HG02763 (cell line): ENCODE measurements at regions not wholly inside any gene's neighbourhood (a gene's known extent, or its start where the extent isn't known, plus 50 kb on each side); places are given as distances from the start of the nearest gene placed in this dataset.
"Not testable (repeated sequence)": the region's sequence is repeated elsewhere in the genome, so short reads cannot be mapped to it uniquely, and the experiment has no call there.

ENCODE experiments used
- ATAC-seq: cut with Tn5 transposase; IDR thresholded peaks from one replicate; pipeline ENCODE4 v1.9.1; 2021; ENCODE audit warnings: mild to moderate bottlenecking, moderate library complexity; ENCODE audit not compliant: unreplicated experiment

GRCh38 chr9:78172610-78173009 is 63.3 kb upstream of the CEP78 start:
- ATAC-seq = not testable (repeated sequence)

GRCh38 chr9:78171651-78172050 is 64.2 kb upstream of the CEP78 start:
- no peak for ATAC-seq

- no peak for ATAC-seq
These were observed 66.8 kb upstream of the CEP78 start for GRCh38 chr9:78169125-78169524.

- no peak for ATAC-seq
These were observed 68.5 kb upstream of the CEP78 start for GRCh38 chr9:78167356-78167755.

GRCh38 chr9:78163834-78164233 is 72.0 kb upstream of the CEP78 start:
- ATAC-seq = no peak

- ATAC-seq = no peak
These were observed 77.6 kb upstream of the CEP78 start for GRCh38 chr9:78158286-78158685.

GRCh38 chr9:78150983-78151356 is 84.9 kb upstream of the CEP78 start:
- no peak for ATAC-seq

GRCh38 chr9:78150312-78150982 is 85.4 kb upstream of the CEP78 start:
- ATAC-seq = no peak

- no peak for ATAC-seq
These were observed 86.1 kb upstream of the CEP78 start for GRCh38 chr9:78149702-78150291.

- ATAC-seq = no peak
These were observed 89.6 kb upstream of the CEP78 start for GRCh38 chr9:78146241-78146640.

- no peak for ATAC-seq
These were observed 91.1 kb upstream of the CEP78 start for GRCh38 chr9:78144663-78145377.

GRCh38 chr9:78144008-78144381 is 91.9 kb upstream of the CEP78 start:
- ATAC-seq = no peak

- ATAC-seq = no peak
These were observed 92.4 kb upstream of the CEP78 start for GRCh38 chr9:78143281-78144007.

GRCh38 chr9:78142264-78142663 is 93.6 kb upstream of the CEP78 start:
- not testable (repeated sequence) for ATAC-seq

GRCh38 chr9:78133751-78134150 is 102.1 kb upstream of the CEP78 start:
- no peak for ATAC-seq

GRCh38 chr9:78132701-78133058 is 101.1 kb upstream of the GNAQ start:
- ATAC-seq = no peak

- ATAC-seq = no peak
These were observed 100.5 kb upstream of the GNAQ start for GRCh38 chr9:78131969-78132700.

GRCh38 chr9:78130853-78131252 is 99.2 kb upstream of the GNAQ start:
- no peak for ATAC-seq

- ATAC-seq = no peak
These were observed 98.4 kb upstream of the GNAQ start for GRCh38 chr9:78130004-78130403.

GRCh38 chr9:78127279-78128225 is 95.9 kb upstream of the GNAQ start:
- no peak for ATAC-seq
